Natural killer cell (primary cell): ENCODE measurements at regions not wholly inside any gene's neighbourhood (a gene's known extent, or its start where the extent isn't known, plus 50 kb on each side); places are given as distances from the start of the nearest gene placed in this dataset.

Source experiments
- ATAC-seq, 3 donors: fragments of 150-1000 bp in 2 of 3; fragments of 200-7000 bp in 1 of 3; cut with Tn5 transposase; 1 replicate in 1 of 3; 2 replicates in 2 of 3; pipeline ENCODE4 v1.10.0; 2021; ENCODE audit warnings: mild to moderate bottlenecking in 2 of 3, moderate library complexity in 2 of 3
- DNase-seq, 2 donors: peaks; one replicate each; pipeline versions ENCODE4 v3.0.0 to v3.0.0-alpha.2; 2013 to 2021; ENCODE audit warnings: mixed read lengths in 1 of 2
- H3K27ac ChIP-seq: one replicate; pipeline ENCODE4 v1.5.1; 2013; ENCODE audit warnings: mild to moderate bottlenecking, low read length
- H3K27me3 ChIP-seq: one replicate; pipeline ENCODE4 v1.6.1; 2013; ENCODE audit warnings: low read length; ENCODE audit not compliant: control insufficient read depth, insufficient read depth
- H3K36me3 ChIP-seq: one replicate; pipeline ENCODE4 v1.6.1; 2013; ENCODE audit warnings: low read length; ENCODE audit not compliant: control insufficient read depth, insufficient read depth
- H3K4me1 ChIP-seq: one replicate; pipeline ENCODE4 v1.6.1; 2013; ENCODE audit warnings: low read length; ENCODE audit not compliant: control insufficient read depth, insufficient read depth
- H3K4me3 ChIP-seq: one replicate; pipeline ENCODE4 v1.5.1; 2013; ENCODE audit warnings: low read length
- H3K9me3 ChIP-seq: one replicate; pipeline ENCODE4 v1.6.1; 2013; ENCODE audit warnings: low read length; ENCODE audit not compliant: control insufficient read depth, insufficient read depth
- H3K27ac Mint-ChIP-seq, 2 donors: one replicate each; pipeline ENCODE4 v1.8.0; 2022; ENCODE audit warnings: mild to moderate bottlenecking in 2 of 2, mixed read lengths in 2 of 2, moderate library complexity in 1 of 2
- H3K27me3 Mint-ChIP-seq, 2 donors: one replicate each; pipeline ENCODE4 v1.8.0; 2022; ENCODE audit warnings: low read depth in 2 of 2, mixed read lengths in 2 of 2
- H3K36me3 Mint-ChIP-seq: one replicate; pipeline ENCODE4 v1.8.0; 2022; ENCODE audit warnings: mixed read lengths
- H3K4me1 Mint-ChIP-seq, 2 donors: one replicate each; pipeline ENCODE4 v1.8.0; 2022; ENCODE audit warnings: mixed read lengths in 2 of 2
- H3K4me3 Mint-ChIP-seq: one replicate; pipeline ENCODE4 v1.8.0; 2022; ENCODE audit warnings: mild to moderate bottlenecking, moderate library complexity, mixed read lengths
- H3K9me3 Mint-ChIP-seq, 2 donors: one replicate each; pipeline ENCODE4 v1.8.0; 2022; ENCODE audit warnings: mixed read lengths in 2 of 2
- CTCF ChIP-seq: fragments of 200-600 bp; IDR thresholded peaks from one replicate; pipeline ENCODE4 v1.8.0; 2022; ENCODE audit warnings: antibody characterized with exemption
- WGBS: methylation state at CpG from one replicate; pipeline ENCODE4 v1.1.7; 2013; ENCODE audit warnings: missing lambda C conversion rate; ENCODE audit not compliant: insufficient coverage; 5-methylcytosine and 5-hydroxymethylcytosine counted together
- intact Hi-C: fragments of 100-400 bp; cut with micrococcal nuclease; formaldehyde crosslinking; loops from one replicate; pipeline ENCODE4 v1.14.2; 2022

GRCh38 chr20:56840716-56841261 lies 211.7 kb downstream of the TFAP2C start:
- Histone ChIP-seq H3K4me3 (no peak overlapping the region), H3K9me3 (no peaks in the 10 kb centered on the region), H3K36me3 (no peaks in the 10 kb centered on the region), H3K27ac (no peak overlapping the region), H3K27me3 (no peaks in the 10 kb centered on the region), H3K4me1 (no peaks in the 10 kb centered on the region)
- intact Hi-C loops: no loop called here
- no peak for ATAC-seq
- Mint-ChIP-seq H3K9me3 (peaks cover 0 to 6% of the 10 kb centered on the region in 2 donors), H3K4me1 (no peaks in the 10 kb centered on the region), H3K27ac (no peak overlapping the region), H3K27me3 (peaks cover 4 to 8% of the 10 kb centered on the region in 2 donors), H3K36me3 (no peaks in the 10 kb centered on the region), H3K4me3 (no peak overlapping the region)
- 72% methylated on average over 3 of the region's 3 CpGs for WGBS
- no peak for TF ChIP-seq CTCF
- no peak for DNase-seq

- no peak for DNase-seq
- no peaks in the 10 kb centered on the region for H3K4me1 ChIP-seq
- no peak for ATAC-seq
- Mint-ChIP-seq H3K4me3 (no peak overlapping the region), H3K27me3 (peaks cover 4 to 8% of the 10 kb centered on the region in 2 donors), H3K9me3 (peaks cover 0 to 6% of the 10 kb centered on the region in 2 donors), H3K36me3 (no peaks in the 10 kb centered on the region), H3K27ac (no peak overlapping the region), H3K4me1 (no peaks in the 10 kb centered on the region)
- no peaks in the 10 kb centered on the region for H3K27me3 ChIP-seq
- intact Hi-C loops: no loop called here
- no peak for TF ChIP-seq CTCF
- no peaks in the 10 kb centered on the region for H3K9me3 ChIP-seq
- no peak overlapping the region for H3K27ac ChIP-seq
- H3K4me3 ChIP-seq: no peak overlapping the region
- 67% methylated on average over 6 of the region's 6 CpGs for WGBS
- H3K36me3 ChIP-seq: no peaks in the 10 kb centered on the region
These were observed 212.3 kb downstream of the TFAP2C start for GRCh38 chr20:56841346-56841908.

DNA sequence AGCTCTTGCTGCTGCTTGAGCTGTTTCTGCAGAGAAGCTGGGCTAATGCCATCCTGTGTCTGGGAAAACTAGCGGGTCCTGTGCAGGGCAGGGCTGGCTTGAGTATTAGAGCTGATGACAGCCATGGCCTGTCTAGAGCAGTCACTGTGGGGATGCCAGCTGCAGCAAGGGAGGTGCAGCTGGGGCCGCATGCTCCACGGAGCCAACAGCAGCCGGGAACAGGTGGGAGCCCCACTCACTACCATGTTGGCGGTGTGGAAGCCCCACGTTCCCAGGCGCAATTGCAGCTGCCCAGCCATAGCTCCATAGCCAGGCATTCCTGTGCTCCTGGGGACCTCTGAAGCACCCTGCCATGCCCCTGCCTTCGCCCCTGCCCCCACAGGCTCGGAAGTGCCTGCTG lies 212.9 kb downstream of the TFAP2C start:
- no peak for ATAC-seq
- no peaks in the 10 kb centered on the region for H3K4me1 Mint-ChIP-seq
- 89% methylated on average over 9 of the region's 9 CpGs for WGBS

More for the DNA sequence above, 212.9 kb downstream of the TFAP2C start:
- H3K27ac Mint-ChIP-seq: no peak overlapping the region
- no peaks in the 10 kb centered on the region for H3K36me3 Mint-ChIP-seq
- intact Hi-C loops: no loop called here
- no peaks in the 10 kb centered on the region for H3K27me3 ChIP-seq
- no peak for TF ChIP-seq CTCF
- no peak overlapping the region for H3K27ac ChIP-seq
- peaks cover 0 to 6% of the 10 kb centered on the region in 2 donors for H3K9me3 Mint-ChIP-seq
- H3K36me3 ChIP-seq: no peaks in the 10 kb centered on the region
- peaks cover 4 to 8% of the 10 kb centered on the region in 2 donors for H3K27me3 Mint-ChIP-seq
- no peaks in the 10 kb centered on the region for H3K4me1 ChIP-seq
- H3K9me3 ChIP-seq: no peaks in the 10 kb centered on the region
- no peak overlapping the region for H3K4me3 Mint-ChIP-seq
- no peak for DNase-seq
- H3K4me3 ChIP-seq: no peak overlapping the region
